ENCODE measurements at regions not wholly inside any gene's neighbourhood (a gene's known extent, or its start where the extent isn't known, plus 50 kb on each side); places are given as distances from the start of the nearest gene placed in this dataset.

DNA sequence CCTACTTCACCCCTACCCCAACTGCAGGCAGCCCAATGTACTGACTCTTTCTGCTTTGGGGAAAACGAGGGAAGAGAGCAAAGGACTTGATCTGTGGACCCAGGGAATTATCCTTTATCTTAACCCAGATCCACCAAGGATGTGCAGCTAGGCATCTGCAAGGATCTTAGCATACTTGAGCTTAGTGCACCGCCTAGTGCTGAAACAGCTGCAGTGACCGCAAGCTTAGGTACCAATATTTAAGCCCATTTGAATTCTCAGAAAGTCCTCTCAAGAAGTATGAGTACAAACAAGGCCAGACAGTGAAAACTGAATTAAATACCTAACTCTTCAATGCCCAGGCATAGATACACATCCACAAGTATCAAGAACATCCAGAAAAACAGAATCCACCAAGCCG, 576.7 kb upstream of the ADAMTS16 start:
- peak; percentile 10 for DNase-seq (ENCODE audit: low read depth)
- H3K4me3 ChIP-seq (ENCODE audit: low read depth, low read length), result no peak overlapping the region
- peak; percentile 70 for TF ChIP-seq CTCF (IDR thresholded peaks at IDR 0.05; ENCODE audit: control insufficient read depth, extremely low read depth, insufficient read depth)

DNA sequence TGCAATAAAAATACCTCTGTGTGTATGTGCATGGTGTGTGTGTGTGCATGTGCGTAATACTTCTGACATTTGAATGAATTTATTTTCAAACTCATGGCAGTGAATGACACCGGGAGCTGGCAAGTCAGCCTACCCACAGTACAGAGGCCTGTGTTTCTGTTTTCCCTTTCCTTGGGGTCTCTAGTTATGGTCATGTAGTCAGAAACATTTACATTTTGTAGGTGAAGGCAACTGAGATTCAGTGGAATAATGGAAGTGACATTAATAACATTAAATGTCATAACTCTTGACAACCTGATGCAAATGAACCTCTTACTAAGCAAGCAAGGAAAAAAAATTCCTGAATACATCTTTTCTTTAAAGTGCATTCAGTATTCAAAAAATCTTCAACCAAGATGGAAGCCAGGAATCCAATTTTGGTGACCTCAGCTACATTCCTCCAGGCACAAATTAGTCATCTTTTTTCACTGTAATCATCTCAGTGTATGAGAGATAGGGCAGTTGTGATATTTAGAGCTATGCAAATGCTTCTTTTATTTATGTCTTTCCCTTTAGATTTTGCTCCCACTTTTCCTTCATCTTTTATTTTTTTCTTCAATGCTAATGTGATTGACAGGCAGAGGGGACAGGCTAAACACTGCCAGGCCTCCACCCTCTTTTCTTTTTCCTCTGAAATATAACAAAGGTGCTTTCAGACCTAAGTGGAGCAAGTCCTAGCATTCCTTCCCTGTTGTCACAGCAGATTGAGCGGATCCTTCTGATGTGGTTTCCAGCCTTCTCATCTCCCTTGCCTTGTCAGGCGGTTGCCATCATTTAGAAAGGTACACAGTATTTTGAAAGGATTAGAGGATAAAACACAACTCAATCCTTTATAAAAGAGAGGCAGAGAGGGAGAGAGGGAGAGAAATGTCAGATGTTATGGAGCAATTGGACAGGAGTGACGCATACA, 569.8 kb upstream of the ADAMTS16 start:
- no peak for TF ChIP-seq CTCF (IDR thresholded peaks at IDR 0.05; ENCODE audit: control insufficient read depth, extremely low read depth, insufficient read depth)
- H3K4me3 ChIP-seq (ENCODE audit: low read depth, low read length), result no peak overlapping the region
- DNase-seq (ENCODE audit: low read depth), result no peak

GRCh38 chr5:4571248-4571948, 568.7 kb upstream of the ADAMTS16 start:
- TF ChIP-seq CTCF (IDR thresholded peaks at IDR 0.05; ENCODE audit: control insufficient read depth, extremely low read depth, insufficient read depth), result no peak
- no peak for DNase-seq (ENCODE audit: low read depth)
- H3K4me3 ChIP-seq (ENCODE audit: low read depth, low read length), result no peak overlapping the region

DNA sequence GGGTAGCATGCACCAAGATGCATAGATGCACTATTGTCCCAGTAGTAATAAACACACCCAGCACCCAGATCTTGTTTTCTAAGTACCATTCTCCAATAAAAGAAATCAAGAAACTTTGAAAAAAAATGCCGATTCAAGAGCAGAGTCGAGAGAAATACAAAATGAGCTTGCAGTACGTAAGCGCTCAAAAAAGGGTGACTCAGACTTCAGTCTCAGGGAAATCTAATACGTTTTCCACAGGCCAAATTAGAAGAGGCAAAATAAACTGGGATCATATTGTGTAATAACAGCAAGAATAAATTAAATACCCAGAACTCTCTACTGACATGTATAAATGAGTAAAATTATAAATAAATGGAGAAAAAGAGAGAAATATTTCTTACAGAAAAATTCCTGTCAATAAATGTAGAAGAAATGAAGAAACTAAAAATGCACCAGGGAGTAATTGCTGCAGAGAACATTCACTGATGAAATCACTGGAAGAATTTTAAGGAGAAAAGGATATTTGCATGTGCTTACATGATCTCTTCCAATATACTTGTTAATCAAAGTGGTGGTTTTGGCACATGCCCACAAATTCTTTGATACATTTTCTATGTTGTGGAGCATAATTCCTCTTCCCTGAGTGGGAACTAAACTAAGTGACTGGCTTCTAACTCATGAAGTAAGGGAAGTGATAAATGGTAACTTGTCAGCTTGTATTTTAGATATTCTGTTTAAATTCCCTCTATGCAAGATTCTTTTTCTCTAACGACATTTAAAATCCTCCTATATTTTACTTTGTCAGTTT, 567.6 kb upstream of the ADAMTS16 start:
- DNase-seq (ENCODE audit: low read depth), result no peak
- TF ChIP-seq CTCF (IDR thresholded peaks at IDR 0.05; ENCODE audit: control insufficient read depth, extremely low read depth, insufficient read depth), result no peak
- H3K4me3 ChIP-seq (ENCODE audit: low read depth, low read length), result no peak overlapping the region

DNA sequence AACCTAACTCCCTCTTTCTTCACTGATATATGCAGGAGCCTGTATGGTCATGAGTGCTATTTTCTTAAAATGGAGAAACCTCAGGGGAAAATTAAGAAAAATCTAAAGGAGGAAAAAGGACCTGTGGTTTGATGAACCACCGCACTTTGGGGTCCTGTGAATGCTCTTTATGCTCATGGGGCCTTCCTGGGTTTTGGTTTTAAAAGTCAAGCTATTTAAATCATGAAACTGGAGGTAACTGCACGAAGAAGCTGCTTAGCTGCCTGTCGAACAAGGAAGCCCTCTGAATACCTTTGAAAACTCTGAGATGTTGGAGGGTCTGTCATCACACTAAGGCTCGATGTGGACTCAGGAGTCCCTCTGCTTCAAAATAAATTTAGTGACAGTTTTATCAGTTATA, 564.5 kb upstream of the ADAMTS16 start:
- no peak for DNase-seq (ENCODE audit: low read depth)
- H3K4me3 ChIP-seq (ENCODE audit: low read depth, low read length), result no peak overlapping the region
- no peak for TF ChIP-seq CTCF (IDR thresholded peaks at IDR 0.05; ENCODE audit: control insufficient read depth, extremely low read depth, insufficient read depth)

GRCh38 chr5:4576161-4576748, 563.9 kb upstream of the ADAMTS16 start:
- H3K4me3 ChIP-seq (ENCODE audit: low read depth, low read length), result no peak overlapping the region
- DNase-seq (ENCODE audit: low read depth), result no peak
- no peak for TF ChIP-seq CTCF (IDR thresholded peaks at IDR 0.05; ENCODE audit: control insufficient read depth, extremely low read depth, insufficient read depth)

All from LNCaP clone FGC (cell line).